GM13977 (cell line): ENCODE measurements at regions not wholly inside any gene's neighbourhood (a gene's known extent, or its start where the extent isn't known, plus 50 kb on each side); places are given as distances from the start of the nearest gene placed in this dataset.

Source experiments
- DNase-seq: peaks from one replicate; pipeline ENCODE4 v3.0.0; 2012; ENCODE audit warnings: low spot score
- in situ Hi-C: fragments of 300-500 bp; cut with MboI; formaldehyde crosslinking; loops from one replicate; pipeline ENCODE4 v1.12.0; 2022; ENCODE audit warnings: low sequenced_read_pairs, low pct_unique_long_range_greater_than_20kb, mixed read lengths, inconsistent platforms; ENCODE audit not compliant: unreplicated experiment
- TF ChIP-seq, protein P1 (sequence below): IDR thresholded peaks from 2 replicates; pipeline ENCODE4 v1.5.1; 2012; ENCODE audit warnings: mild to moderate bottlenecking, control low read depth; ENCODE audit not compliant: insufficient read depth; ENCODE audit errors: extremely low read depth, missing control alignments

DNA sequence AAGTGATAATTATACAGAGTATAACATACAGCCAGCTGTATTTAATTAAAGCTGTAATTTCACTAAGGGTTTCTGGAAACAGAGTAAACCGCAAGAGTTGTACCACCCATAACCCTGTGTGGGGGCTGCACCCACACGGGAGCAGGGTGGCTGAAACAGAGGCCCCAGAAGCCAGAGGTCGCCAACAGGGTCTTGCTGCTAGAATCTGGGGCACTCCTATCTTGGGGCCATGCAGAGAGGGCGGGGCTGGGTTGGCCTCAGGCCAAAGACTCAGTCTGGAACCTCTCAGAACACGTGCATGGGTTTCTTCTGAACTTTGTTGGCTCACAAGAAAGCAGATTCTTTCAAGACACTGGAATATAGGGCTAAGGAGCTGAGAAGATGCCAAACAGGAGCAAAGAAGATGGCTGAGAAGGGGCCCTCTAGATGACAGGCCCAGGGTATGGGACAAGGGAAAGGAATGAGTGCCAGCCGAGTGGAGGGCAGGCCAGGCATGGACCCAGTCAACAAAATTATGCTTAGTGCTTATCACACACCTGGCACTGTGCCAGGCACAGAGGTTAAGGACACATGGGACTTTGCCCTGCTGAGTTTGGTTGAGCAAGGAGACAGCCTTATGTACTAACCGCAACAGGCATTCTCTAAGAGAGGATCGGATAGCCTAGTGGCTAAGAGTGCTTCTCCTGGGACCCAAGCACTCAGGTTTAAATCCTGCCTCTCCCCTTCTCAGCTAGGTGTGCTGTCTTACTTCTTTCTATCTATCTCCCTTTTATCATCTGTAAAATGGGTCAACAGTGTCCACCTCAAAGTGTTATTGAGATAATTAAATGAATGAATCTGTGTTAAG is 96.6 kb upstream of the FOXP4 start:
- no peak for DNase-seq
- TF ChIP-seq, protein P1, sequence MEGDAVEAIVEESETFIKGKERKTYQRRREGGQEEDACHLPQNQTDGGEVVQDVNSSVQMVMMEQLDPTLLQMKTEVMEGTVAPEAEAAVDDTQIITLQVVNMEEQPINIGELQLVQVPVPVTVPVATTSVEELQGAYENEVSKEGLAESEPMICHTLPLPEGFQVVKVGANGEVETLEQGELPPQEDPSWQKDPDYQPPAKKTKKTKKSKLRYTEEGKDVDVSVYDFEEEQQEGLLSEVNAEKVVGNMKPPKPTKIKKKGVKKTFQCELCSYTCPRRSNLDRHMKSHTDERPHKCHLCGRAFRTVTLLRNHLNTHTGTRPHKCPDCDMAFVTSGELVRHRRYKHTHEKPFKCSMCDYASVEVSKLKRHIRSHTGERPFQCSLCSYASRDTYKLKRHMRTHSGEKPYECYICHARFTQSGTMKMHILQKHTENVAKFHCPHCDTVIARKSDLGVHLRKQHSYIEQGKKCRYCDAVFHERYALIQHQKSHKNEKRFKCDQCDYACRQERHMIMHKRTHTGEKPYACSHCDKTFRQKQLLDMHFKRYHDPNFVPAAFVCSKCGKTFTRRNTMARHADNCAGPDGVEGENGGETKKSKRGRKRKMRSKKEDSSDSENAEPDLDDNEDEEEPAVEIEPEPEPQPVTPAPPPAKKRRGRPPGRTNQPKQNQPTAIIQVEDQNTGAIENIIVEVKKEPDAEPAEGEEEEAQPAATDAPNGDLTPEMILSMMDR, result no peak
- in situ Hi-C loops, result no loop called here

DNA sequence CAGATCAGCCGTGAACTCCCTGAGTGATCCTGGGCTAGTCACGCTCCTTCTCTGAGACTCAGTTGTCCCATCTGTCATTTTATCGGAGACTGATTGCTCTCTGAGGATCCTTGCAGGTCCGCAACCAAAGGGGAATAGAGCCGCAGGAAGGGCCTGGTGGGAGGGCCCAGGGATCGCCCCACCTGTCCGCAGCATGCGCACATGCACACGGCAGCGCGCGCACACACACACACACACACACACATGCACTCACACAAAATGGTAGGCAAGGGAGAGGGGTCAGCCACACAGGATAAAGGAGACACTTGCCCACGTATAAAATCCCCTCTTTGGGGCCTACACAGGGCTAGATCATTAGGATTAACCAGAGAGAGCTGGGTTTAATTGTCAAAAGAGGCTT is 95.6 kb upstream of the FOXP4 start:
- no peak for DNase-seq
- TF ChIP-seq, protein P1, result no peak
- in situ Hi-C loops, result no loop called here

DNA sequence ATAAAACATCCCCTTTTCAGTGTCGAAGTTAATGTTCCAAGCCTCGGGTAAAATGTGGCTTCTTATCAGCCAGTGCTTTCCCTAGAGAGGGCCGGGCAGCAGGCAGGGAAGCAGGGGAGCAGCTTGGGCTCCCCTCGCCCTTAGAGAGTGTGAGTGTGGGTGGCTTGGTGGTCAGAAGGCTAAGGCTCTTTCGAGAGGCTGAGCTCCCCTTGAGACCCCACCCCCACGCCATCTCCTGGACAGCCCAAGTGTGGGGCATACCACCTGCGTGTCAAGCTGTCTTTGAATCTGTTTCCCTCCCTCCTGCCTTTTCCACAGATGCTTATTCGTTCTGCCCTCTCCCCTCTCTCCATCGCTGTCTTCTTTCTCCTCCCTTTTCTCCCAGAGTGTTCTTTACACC is 95.1 kb upstream of the FOXP4 start:
- TF ChIP-seq, protein P1, result peak; percentile 30
- in situ Hi-C loops, result no loop called here
- peak; percentile 65 for DNase-seq

- DNase-seq, result no peak
- TF ChIP-seq, protein P1, result no peak
- in situ Hi-C loops, result no loop called here
Measured at GRCh38 chr6:41451515-41452163, 94.5 kb upstream of the FOXP4 start.

DNA sequence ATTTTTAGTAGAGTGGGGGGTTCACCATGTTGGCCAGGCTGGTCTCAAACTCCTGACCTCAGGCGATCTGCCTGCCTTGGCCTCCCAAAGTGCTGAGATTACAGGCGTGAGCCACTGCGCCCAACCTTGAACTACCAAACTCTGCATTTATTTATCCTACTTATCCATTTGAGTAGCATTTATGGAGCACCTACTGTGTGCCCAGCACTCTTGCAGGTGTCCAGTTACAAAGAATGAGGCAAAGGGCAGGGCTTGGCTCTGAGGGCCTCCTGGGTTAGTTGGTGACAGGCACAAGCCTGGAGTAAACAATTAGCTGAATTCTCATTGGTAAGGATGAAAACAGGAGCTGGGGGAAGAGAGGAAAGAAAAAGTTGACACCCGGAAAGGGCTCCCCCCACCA is 93.4 kb upstream of the FOXP4 start:
- no peak for DNase-seq
- in situ Hi-C loops, result no loop called here

DNA sequence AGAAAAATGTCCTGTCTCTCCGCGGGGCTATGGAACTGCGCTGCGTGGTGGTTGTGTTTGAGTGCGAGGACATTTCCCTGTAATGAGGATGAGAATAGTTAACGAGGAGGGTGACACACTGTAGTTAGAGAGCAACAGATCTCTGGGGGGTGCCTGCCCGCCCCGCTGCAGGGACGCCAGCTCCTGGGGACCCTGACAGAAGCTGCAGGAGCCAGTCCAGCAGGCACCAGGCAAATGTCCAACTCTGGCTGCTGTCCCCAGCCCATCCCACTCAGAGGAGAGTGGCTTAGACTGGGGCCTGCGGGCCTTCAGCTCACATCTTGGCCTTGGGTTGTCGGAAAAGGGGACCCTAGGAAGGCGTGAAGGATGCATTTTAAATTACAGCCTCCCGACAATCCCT is 92.9 kb upstream of the FOXP4 start:
- DNase-seq, result no peak
- TF ChIP-seq, protein P1, result no peak
- in situ Hi-C loops, result no loop called here

More for the DNA sequence above, 93.4 kb upstream of the FOXP4 start:
- TF ChIP-seq, protein P1, result no peak
